ENCODE measurements at regions not wholly inside any gene's neighbourhood (a gene's known extent, or its start where the extent isn't known, plus 50 kb on each side); places are given as distances from the start of the nearest gene placed in this dataset.
"Not testable (repeated sequence)": the region's sequence is repeated elsewhere in the genome, so short reads cannot be mapped to it uniquely, and the experiment has no call there.

DNA sequence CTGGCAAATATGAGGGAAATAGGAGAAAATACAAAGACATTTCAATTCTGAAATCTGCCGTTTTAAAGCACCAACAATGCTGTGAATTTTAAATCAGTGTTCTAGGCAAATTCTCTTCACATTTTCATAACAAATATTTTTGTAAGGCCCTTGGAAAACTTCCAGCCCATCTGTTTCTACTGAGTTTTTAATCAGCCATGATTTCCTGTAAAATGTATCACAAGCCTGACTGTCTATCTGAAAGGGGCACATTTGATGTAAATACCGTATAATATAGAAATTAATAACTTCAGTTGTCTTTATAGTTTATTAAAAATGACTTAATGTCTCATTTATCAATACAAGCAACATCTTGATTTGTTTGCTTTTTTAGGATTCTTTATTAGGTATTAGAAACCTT, 454.7 kb downstream of the PYDC2 start:
- H3K36me3 ChIP-seq (ENCODE audit: control insufficient read depth in 4 of 4, insufficient read depth in 4 of 4, low read length in 3 of 4) = no peaks in the 10 kb centered on the region
- H3K9me3 ChIP-seq (ENCODE audit: control extremely low read depth in 1 of 5, control insufficient read depth in 4 of 5, insufficient read depth in 2 of 5, low read depth in 1 of 5, low read length in 4 of 5) = peaks cover 0 to 1% (median 0%) of the 10 kb centered on the region in 5 experiments
- ChIA-PET CTCF (no interaction called here), POLR2A (no interaction called here)
- no peak overlapping the region for H3K27ac ChIP-seq (ENCODE audit: insufficient read depth in 1 of 2, low read depth in 1 of 2, low read length in 2 of 2, poor library complexity in 1 of 2, severe bottlenecking in 2 of 2)
- no peak for DNase-seq
- no peaks in the 10 kb centered on the region for H3K27me3 ChIP-seq (replicated peaks in 2 of 5; ENCODE audit: control insufficient read depth in 4 of 5, insufficient read depth in 5 of 5, low read length in 4 of 5)
- 100% methylated on average over 1 of the region's 2 CpGs for WGBS (ENCODE audit: insufficient coverage)
- H3K4me1 ChIP-seq (ENCODE audit: control extremely low read depth in 1 of 4, control insufficient read depth in 4 of 4, insufficient read depth in 4 of 4, low read length in 3 of 4) = no peaks in the 10 kb centered on the region
- H3K4me3 ChIP-seq (ENCODE audit: control insufficient read depth in 1 of 7, extremely low read depth in 1 of 7, insufficient read depth in 4 of 7, low read depth in 2 of 7, low read length in 6 of 7) = no peak overlapping the region

DNA sequence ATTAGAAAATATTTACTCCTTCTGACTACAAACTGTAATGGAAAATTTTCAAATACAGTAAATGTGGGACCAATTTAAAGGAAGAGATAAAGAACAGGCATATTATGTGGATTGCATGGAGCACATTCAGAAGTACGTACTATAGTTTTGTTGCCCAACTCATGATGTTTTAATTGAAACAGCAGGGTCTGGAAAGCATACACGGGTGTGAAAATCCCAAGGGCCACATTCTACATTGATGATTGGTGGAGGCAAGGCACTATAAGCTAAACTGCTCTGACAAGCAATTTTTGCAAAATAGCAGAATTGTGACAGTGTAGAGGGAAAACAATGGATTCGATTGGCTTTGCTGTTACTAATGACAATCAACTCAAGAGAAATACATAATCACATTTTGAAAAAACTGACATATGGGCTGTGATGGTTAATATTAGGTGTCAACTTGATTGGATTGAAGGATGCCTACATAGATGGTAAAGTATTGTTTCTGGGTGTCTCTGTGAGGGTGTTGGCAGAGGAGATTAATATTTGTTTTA, 458.6 kb downstream of the PYDC2 start:
- Histone ChIP-seq H3K4me1 (ENCODE audit: control extremely low read depth in 1 of 4, control insufficient read depth in 4 of 4, insufficient read depth in 4 of 4, low read length in 3 of 4) (no peaks in the 10 kb centered on the region), H3K27me3 (replicated peaks in 2 of 5; ENCODE audit: control insufficient read depth in 4 of 5, insufficient read depth in 5 of 5, low read length in 4 of 5) (no peaks in the 10 kb centered on the region), H3K4me3 (ENCODE audit: control insufficient read depth in 1 of 7, extremely low read depth in 1 of 7, insufficient read depth in 4 of 7, low read depth in 2 of 7, low read length in 6 of 7) (no peak overlapping the region), H3K36me3 (ENCODE audit: control insufficient read depth in 4 of 4, insufficient read depth in 4 of 4, low read length in 3 of 4) (no peaks in the 10 kb centered on the region), H3K27ac (ENCODE audit: insufficient read depth in 1 of 2, low read depth in 1 of 2, low read length in 2 of 2, poor library complexity in 1 of 2, severe bottlenecking in 2 of 2) (no peak overlapping the region), H3K9me3 (ENCODE audit: control extremely low read depth in 1 of 5, control insufficient read depth in 4 of 5, insufficient read depth in 2 of 5, low read depth in 1 of 5, low read length in 4 of 5) (no peaks in the 10 kb centered on the region)
- ChIA-PET CTCF (no interaction called here), POLR2A (no interaction called here)
- DNase-seq = no peak
- WGBS (ENCODE audit: insufficient coverage) = 43% methylated on average over 2 of the region's 3 CpGs

DNA sequence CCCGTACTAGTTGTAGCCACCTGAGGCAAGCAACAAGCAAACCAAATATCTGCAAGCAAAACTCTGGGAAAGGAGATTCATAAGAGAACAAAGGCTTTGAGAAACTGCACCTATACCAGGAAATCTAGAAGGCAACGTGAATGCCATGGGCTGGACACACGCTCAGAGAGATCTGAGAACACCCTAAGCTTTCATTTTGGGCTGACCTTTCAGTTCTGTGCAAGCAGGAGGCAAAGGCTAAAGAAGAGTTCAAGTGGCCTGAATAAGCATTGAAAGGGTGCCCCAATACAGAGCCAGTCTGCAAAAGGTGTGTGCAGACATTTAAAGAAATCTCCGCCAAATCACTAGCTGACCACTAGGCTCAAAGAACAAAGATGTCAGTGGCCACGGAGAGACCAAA, 461.6 kb downstream of the PYDC2 start:
- WGBS (ENCODE audit: insufficient coverage) = 90% methylated on average over 4 of the region's 5 CpGs
- ChIA-PET POLR2A (no interaction called here), CTCF (interaction anchor here (1.5 to 1.9 kb wide), 2 partner anchors 10 to 15 kb away, joined by 4 to 5 read pairs; no protein-coding TSS in a partner anchor)
- DNase-seq = no peak
- Histone ChIP-seq H3K4me3 (ENCODE audit: control insufficient read depth in 1 of 7, extremely low read depth in 1 of 7, insufficient read depth in 4 of 7, low read depth in 2 of 7, low read length in 6 of 7) (no peak overlapping the region), H3K27me3 (replicated peaks in 2 of 5; ENCODE audit: control insufficient read depth in 4 of 5, insufficient read depth in 5 of 5, low read length in 4 of 5) (no peaks in the 10 kb centered on the region), H3K4me1 (ENCODE audit: control extremely low read depth in 1 of 4, control insufficient read depth in 4 of 4, insufficient read depth in 4 of 4, low read length in 3 of 4) (no peaks in the 10 kb centered on the region), H3K27ac (ENCODE audit: insufficient read depth in 1 of 2, low read depth in 1 of 2, low read length in 2 of 2, poor library complexity in 1 of 2, severe bottlenecking in 2 of 2) (no peak overlapping the region), H3K36me3 (ENCODE audit: control insufficient read depth in 4 of 4, insufficient read depth in 4 of 4, low read length in 3 of 4) (no peaks in the 10 kb centered on the region), H3K9me3 (ENCODE audit: control extremely low read depth in 1 of 5, control insufficient read depth in 4 of 5, insufficient read depth in 2 of 5, low read depth in 1 of 5, low read length in 4 of 5) (no peaks in the 10 kb centered on the region)

DNA sequence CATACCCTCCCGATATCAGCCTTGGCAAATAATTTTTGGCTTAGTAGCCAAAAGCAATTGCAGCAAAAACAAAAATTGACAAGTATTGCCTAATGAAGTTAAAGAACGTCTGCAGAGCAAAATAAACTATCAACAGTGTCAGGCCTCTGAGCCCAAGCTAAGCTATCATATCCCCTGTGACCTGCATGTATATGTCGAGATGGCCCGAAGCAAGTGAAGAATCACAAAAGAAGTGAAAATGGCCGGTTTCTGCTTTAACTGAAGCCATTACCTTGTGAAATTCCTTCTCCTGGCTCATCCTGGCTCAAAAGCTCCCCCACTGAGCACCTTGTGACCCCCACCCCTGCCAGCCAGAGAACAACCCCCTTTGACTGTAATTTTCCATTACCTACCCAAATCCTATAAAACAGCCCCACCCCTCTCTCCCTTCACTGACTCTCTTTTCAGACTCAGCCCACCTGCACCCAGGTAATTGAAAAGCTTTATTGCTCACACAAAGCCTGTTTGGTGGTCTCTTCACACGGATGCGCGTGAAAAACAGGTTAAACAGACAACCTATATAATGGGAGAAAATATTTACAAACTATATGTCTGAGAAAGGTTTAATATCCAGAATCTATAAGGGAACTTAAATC, 466.3 kb downstream of the PYDC2 start:
- CTCF ChIA-PET; H3K27ac ChIP-seq (ENCODE audit: insufficient read depth in 1 of 2, low read depth in 1 of 2, low read length in 2 of 2, poor library complexity in 1 of 2, severe bottlenecking in 2 of 2); H3K27me3 ChIP-seq (replicated peaks in 2 of 5; ENCODE audit: control insufficient read depth in 4 of 5, insufficient read depth in 5 of 5, low read length in 4 of 5); H3K4me3 ChIP-seq (ENCODE audit: control insufficient read depth in 1 of 7, extremely low read depth in 1 of 7, insufficient read depth in 4 of 7, low read depth in 2 of 7, low read length in 6 of 7); H3K4me1 ChIP-seq (ENCODE audit: control extremely low read depth in 1 of 4, control insufficient read depth in 4 of 4, insufficient read depth in 4 of 4, low read length in 3 of 4); H3K9me3 ChIP-seq (ENCODE audit: control extremely low read depth in 1 of 5, control insufficient read depth in 4 of 5, insufficient read depth in 2 of 5, low read depth in 1 of 5, low read length in 4 of 5); DNase-seq; POLR2A ChIA-PET; H3K36me3 ChIP-seq (ENCODE audit: control insufficient read depth in 4 of 4, insufficient read depth in 4 of 4, low read length in 3 of 4): not testable (repeated sequence)
- WGBS (ENCODE audit: insufficient coverage) = 96% methylated on average over 5 of the region's 8 CpGs

DNA sequence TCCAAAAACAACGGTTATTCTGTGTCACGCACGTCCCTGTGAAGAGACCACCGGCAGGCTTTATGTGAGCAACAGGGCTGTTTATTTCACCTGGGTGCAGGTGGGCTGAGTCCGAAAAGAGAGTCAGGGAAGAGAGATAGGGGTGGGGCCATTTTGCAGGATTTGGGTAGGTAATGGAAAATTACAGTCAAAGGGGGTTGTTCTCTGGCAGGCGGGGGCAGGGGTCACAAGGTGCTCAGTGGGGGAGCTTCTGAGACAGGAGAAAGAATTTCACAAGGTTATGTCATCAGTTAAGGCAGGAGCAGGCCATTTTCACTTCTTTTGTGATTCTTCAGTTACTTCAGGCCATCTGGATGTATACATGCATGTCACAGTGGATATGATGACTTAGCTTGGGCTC, 467.0 kb downstream of the PYDC2 start:
- H3K9me3 ChIP-seq (ENCODE audit: control extremely low read depth in 1 of 5, control insufficient read depth in 4 of 5, insufficient read depth in 2 of 5, low read depth in 1 of 5, low read length in 4 of 5); CTCF ChIA-PET; H3K4me3 ChIP-seq (ENCODE audit: control insufficient read depth in 1 of 7, extremely low read depth in 1 of 7, insufficient read depth in 4 of 7, low read depth in 2 of 7, low read length in 6 of 7); H3K36me3 ChIP-seq (ENCODE audit: control insufficient read depth in 4 of 4, insufficient read depth in 4 of 4, low read length in 3 of 4); H3K27me3 ChIP-seq (replicated peaks in 2 of 5; ENCODE audit: control insufficient read depth in 4 of 5, insufficient read depth in 5 of 5, low read length in 4 of 5); H3K27ac ChIP-seq (ENCODE audit: insufficient read depth in 1 of 2, low read depth in 1 of 2, low read length in 2 of 2, poor library complexity in 1 of 2, severe bottlenecking in 2 of 2); POLR2A ChIA-PET; H3K4me1 ChIP-seq (ENCODE audit: control extremely low read depth in 1 of 4, control insufficient read depth in 4 of 4, insufficient read depth in 4 of 4, low read length in 3 of 4); DNase-seq: not testable (repeated sequence)
- 79% methylated on average over 6 of the region's 6 CpGs for WGBS (ENCODE audit: insufficient coverage)

DNA sequence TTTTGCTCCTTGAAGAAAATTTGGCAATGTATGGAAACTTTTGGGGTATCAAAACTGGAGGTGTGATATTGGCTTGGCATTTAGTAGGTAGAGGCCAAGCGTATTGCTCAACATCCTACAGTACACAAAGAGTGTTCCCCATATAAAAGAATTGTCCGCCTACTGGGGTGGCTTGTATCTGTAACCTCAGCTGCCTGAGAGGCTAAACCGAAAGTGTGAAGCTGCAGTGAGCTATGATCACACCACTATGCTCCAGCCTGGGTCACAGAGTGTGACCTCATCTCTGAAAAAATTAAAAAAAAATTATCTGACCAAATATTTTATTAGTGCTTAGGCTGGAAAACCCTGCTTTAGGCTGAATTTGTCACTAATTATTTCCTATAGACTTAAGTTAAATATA, 483.9 kb downstream of the PYDC2 start:
- ChIA-PET CTCF (no interaction called here), POLR2A (no interaction called here)
- H3K27ac ChIP-seq (ENCODE audit: insufficient read depth in 1 of 2, low read depth in 1 of 2, low read length in 2 of 2, poor library complexity in 1 of 2, severe bottlenecking in 2 of 2) = no peak overlapping the region
- H3K4me1 ChIP-seq (ENCODE audit: control extremely low read depth in 1 of 4, control insufficient read depth in 4 of 4, insufficient read depth in 4 of 4, low read length in 3 of 4) = no peaks in the 10 kb centered on the region
- H3K4me3 ChIP-seq (ENCODE audit: control insufficient read depth in 1 of 7, extremely low read depth in 1 of 7, insufficient read depth in 4 of 7, low read depth in 2 of 7, low read length in 6 of 7) = no peak overlapping the region
- WGBS (ENCODE audit: insufficient coverage) = 83% methylated on average over 1 of the region's 3 CpGs
- no peaks in the 10 kb centered on the region for H3K36me3 ChIP-seq (ENCODE audit: control insufficient read depth in 4 of 4, insufficient read depth in 4 of 4, low read length in 3 of 4)
- no peaks in the 10 kb centered on the region for H3K27me3 ChIP-seq (replicated peaks in 2 of 5; ENCODE audit: control insufficient read depth in 4 of 5, insufficient read depth in 5 of 5, low read length in 4 of 5)
- H3K9me3 ChIP-seq (ENCODE audit: control extremely low read depth in 1 of 5, control insufficient read depth in 4 of 5, insufficient read depth in 2 of 5, low read depth in 1 of 5, low read length in 4 of 5) = no peaks in the 10 kb centered on the region
- DNase-seq = no peak

DNA sequence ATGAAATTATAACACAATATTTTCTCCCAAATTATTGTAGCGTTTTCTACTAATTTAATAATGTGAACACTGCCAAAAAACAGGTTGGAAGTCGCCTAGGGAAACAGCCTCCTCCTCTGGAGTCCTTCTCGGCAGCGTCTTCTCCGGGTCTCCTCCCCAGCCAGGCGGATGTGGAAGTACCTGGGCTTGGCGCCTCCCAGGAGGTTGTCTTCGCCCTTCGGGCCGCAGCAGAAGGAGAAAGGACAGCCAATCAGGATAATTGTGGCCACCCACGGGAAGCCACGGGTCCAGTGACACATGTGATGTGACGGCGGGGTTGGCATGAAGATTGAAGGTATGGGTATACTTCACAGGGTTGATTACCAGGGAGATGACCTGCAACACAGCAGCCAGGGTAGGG, 491.2 kb downstream of the PYDC2 start:
- CTCF ChIA-PET = no interaction called here
- DNase-seq = no peak
- Histone ChIP-seq H3K36me3 (ENCODE audit: control insufficient read depth in 4 of 4, insufficient read depth in 4 of 4, low read length in 3 of 4) (no peaks in the 10 kb centered on the region), H3K4me3 (ENCODE audit: control insufficient read depth in 1 of 7, extremely low read depth in 1 of 7, insufficient read depth in 4 of 7, low read depth in 2 of 7, low read length in 6 of 7) (no peak overlapping the region), H3K27me3 (replicated peaks in 2 of 5; ENCODE audit: control insufficient read depth in 4 of 5, insufficient read depth in 5 of 5, low read length in 4 of 5) (no peaks in the 10 kb centered on the region), H3K9me3 (ENCODE audit: control extremely low read depth in 1 of 5, control insufficient read depth in 4 of 5, insufficient read depth in 2 of 5, low read depth in 1 of 5, low read length in 4 of 5) (no peaks in the 10 kb centered on the region), H3K4me1 (ENCODE audit: control extremely low read depth in 1 of 4, control insufficient read depth in 4 of 4, insufficient read depth in 4 of 4, low read length in 3 of 4) (no peaks in the 10 kb centered on the region), H3K27ac (ENCODE audit: insufficient read depth in 1 of 2, low read depth in 1 of 2, low read length in 2 of 2, poor library complexity in 1 of 2, severe bottlenecking in 2 of 2) (no peak overlapping the region)
- POLR2A ChIA-PET = no interaction called here
- WGBS (ENCODE audit: insufficient coverage) = 95% methylated on average over 12 of the region's 14 CpGs

All from common myeloid progenitor, CD34-positive (primary cell).